Heart right ventricle (tissue), 16 donors: ENCODE measurements at regions not wholly inside any gene's neighbourhood (a gene's known extent, or its start where the extent isn't known, plus 50 kb on each side); places are given as distances from the start of the nearest gene placed in this dataset.
A peak's percentile ranks its signal among the peaks of the same experiment; 100 is the strongest.
"Not testable (repeated sequence)": the region's sequence is repeated elsewhere in the genome, so short reads cannot be mapped to it uniquely, and the experiment has no call there.

Experiments used
- ATAC-seq, 8 donors: fragments of 200-7000 bp; cut with Tn5 transposase; one replicate each; pipeline ENCODE4 v1.9.1; 2020; ENCODE audit warnings: mild to moderate bottlenecking in 8 of 8, moderate library complexity in 8 of 8, moderate number of reproducible peaks in 1 of 8
- DNase-seq, 2 donors: peaks; one replicate each; pipeline ENCODE4 v3.0.0-alpha.2; 2020
- H3K27ac ChIP-seq, 10 donors: fragments of 200-600 bp; sonication (generic) in 2 of 10; one replicate each; pipeline versions ENCODE4 v1.5.0 to v1.8.0; 2020 to 2022; ENCODE audit warnings: mild to moderate bottlenecking in 3 of 10
- H3K27me3 ChIP-seq, 7 donors: fragments of 200-600 bp; one replicate each; pipeline ENCODE4 v1.8.0; 2021 to 2022; ENCODE audit warnings: mild to moderate bottlenecking in 2 of 7
- H3K36me3 ChIP-seq, 9 donors: fragments of 200-600 bp; sonication (generic) in 1 of 9; one replicate each; pipeline versions ENCODE4 v1.5.0 to v1.8.0; 2020 to 2022; ENCODE audit warnings: mild to moderate bottlenecking in 2 of 9
- H3K4me1 ChIP-seq, 9 donors: fragments of 200-600 bp; sonication (generic) in 1 of 9; one replicate each; pipeline versions ENCODE4 v1.5.0 to v1.8.0; 2020 to 2022; ENCODE audit warnings: mild to moderate bottlenecking in 4 of 9
- H3K4me3 ChIP-seq, 10 donors: fragments of 200-600 bp; sonication (generic) in 2 of 10; one replicate each; pipeline versions ENCODE4 v1.5.0 to v1.8.0; 2020 to 2022; ENCODE audit warnings: mild to moderate bottlenecking in 7 of 10, moderate library complexity in 2 of 10
- H3K9me3 ChIP-seq, 11 donors: fragments of 200-600 bp in 10 of 11; sonication (generic) in 2 of 11; one replicate each; pipeline versions ENCODE4 v1.5.0 to v1.8.0; 2013 to 2022; ENCODE audit warnings: mild to moderate bottlenecking in 2 of 11, control low read depth in 1 of 11, moderate library complexity in 1 of 11
- whole genome bisulfite sequencing, 2 donors: extraction: QIAGEN DNeasy Blood & Tissue Kit; methylation state at CpG; one replicate each; pipeline ENCODE4 v1.1.7; 2013; ENCODE audit warnings: inconsistent platforms in 1 of 2; 5-methylcytosine and 5-hydroxymethylcytosine counted together
- intact Hi-C, 10 donors: fragments of 100-400 bp; cut with DNase I; formaldehyde crosslinking; loops; one replicate each; pipeline versions ENCODE4 v1.11.1 to v1.14.2; 2022
- TF ChIP-seq, protein P1 (sequence below), 9 donors: fragments of 200-600 bp; sonication (generic) in 2 of 9; IDR thresholded peaks; one replicate each; pipeline versions ENCODE4 v1.5.0 to v1.8.0; 2021 to 2022; ENCODE audit warnings: antibody characterized with exemption in 9 of 9, mild to moderate bottlenecking in 5 of 9, moderate library complexity in 1 of 9
- donor health status: Arrhythmogenic right ventricular cardiomyopathy.
- donor health status: ischemic (EF 13 %, LVEDD 7.1; RV severe dilation, severe dysfunction).
- donor health status: healthy with polysubstance abuse.
- donor health status: DM: no; HTN: yes; CAD: no.
- donor health status: DM: no; HTN: no; CAD: no.
- donor health status: ischemic (EF 25% LVEDD 6.9; RV normal size, moderate dysfunction).
- donor health status: ischemic (EF 25% LVEDD 5.7; RV mildly dilated, moderate dysfunction).
- donor health status: healthy.
- donor health status: DM: yes; HTN: yes; CAD: no.
- donor health status: Ischemic cardiomyopathy.
- donor health status: ischemic (EF 35%, LVEDD 5.7; RV mildly dilated, moderate dysfunction).
- donor health status: nonischemic (EF 11% LVEDD 7.7; RV severe dilation, severe dysfunction).
- donor health status: DM: yes; HTN: yes; CAD: no.
- donor health status: PGD.
- donor health status: ischemic (EF 29% LVEDD 5.4; RV normal size, mild dysfunction).
- donor health status: nonischemic (EF 23%, LVEDD 6.1; RV moderate dilation, normal function).

DNA sequence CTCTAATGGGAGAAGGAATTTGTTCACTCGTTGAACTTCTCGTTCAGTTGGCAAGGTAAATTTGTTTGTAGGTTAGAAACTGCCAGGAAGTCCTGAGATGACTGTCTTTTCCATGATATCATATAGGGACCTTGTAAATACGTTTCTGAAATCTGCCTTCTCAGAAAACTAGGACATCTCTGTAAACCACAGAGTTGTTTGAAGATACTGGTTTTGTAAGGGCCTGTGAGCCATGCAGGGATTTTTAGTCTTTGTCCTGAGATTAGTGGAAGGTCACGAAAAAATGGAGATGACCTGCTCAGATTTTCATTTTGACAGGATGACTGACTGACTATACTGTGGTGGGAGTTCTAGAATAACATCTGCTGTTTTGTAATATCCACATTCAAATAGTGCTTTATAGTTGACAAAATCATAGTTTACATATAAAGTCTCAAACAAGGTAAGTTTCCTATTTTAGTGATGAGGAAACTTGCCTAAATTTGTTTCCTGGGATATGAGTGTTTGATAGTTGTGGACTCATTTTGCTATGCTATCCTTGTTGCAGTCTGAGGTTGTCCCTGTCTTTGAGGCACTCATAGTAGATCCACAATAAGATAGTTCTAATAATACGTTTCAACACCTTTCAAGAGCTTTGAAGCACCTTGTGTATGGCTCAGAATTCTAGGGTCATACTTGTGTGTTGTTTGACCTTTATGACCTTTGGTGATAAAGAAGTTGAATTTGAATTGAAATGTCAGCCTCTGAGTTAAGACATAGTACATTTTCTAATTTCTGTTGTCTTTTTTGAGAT is 107.3 kb upstream of the PLGLB1 start:
- ATAC-seq, DNase-seq, intact Hi-C loops, H3K9me3 ChIP-seq, H3K4me1 ChIP-seq, H3K27ac ChIP-seq, H3K27me3 ChIP-seq, H3K36me3 ChIP-seq, H3K4me3 ChIP-seq: not testable (repeated sequence)
- WGBS, 2 donors, result 48 to 52% methylated on average over 3 of the region's 5 CpGs

DNA sequence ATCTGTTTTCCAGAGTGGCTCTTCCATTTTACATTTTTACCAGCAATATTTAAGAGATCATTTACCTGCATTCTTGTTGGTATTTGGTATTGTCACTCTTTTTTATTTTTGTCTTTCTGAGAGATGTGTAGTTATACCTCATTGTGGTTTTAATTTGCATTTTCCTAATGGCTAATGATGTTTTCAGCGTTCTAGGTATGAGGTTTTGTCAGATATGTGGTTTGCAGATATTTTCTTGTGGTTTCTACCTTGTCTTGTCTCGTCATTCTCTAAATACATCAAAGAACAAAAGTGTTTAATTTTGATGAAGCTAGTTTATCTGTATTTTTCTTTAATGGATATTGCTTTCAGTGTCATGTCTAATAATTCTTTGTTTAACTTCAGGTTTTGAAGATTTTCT is 110.9 kb upstream of the PLGLB1 start:
- H3K9me3 ChIP-seq, DNase-seq, H3K4me3 ChIP-seq, H3K27ac ChIP-seq, ATAC-seq, H3K27me3 ChIP-seq, intact Hi-C loops, H3K4me1 ChIP-seq, H3K36me3 ChIP-seq: not testable (repeated sequence)
- WGBS, 2 donors, result 61 to 100% methylated on average over 1 of the region's 2 CpGs

DNA sequence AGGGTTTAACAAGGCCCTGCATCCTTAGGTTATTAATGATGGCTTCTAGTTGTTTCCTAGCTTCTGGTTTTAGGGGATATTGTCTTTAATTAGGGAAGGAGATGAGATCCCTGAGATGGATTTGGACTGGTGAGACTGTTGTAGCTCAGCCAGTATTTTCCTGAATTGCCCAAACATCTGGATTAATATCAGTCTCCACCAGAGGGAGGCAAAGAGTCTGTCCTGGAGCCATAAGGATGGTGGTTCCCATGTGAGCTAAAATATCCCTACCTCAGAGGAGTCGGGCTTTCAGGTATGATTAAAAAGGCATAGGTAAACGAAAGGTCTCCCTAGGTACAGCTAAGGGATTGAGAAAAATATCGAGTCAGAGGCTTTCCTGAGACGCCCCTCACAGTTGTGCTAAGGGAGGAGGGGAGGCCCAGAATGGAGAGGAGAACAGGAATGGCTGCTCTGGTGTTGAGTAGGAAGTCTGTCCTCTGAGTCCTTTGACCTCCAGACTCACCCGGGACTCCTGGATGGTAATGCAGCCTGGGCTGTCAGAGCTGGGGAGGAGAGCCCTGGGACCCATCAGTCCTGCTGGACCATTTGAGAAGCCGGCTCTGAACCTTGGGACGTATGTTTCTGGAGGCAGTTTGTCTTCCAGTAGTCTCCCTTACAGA is 130.3 kb upstream of the PLGLB1 start:
- H3K4me3 ChIP-seq, H3K9me3 ChIP-seq, H3K27me3 ChIP-seq, H3K4me1 ChIP-seq, DNase-seq, H3K27ac ChIP-seq, H3K36me3 ChIP-seq, intact Hi-C loops: not testable (repeated sequence)
- no CpG with 5 or more reads among the region's 7 CpGs for WGBS, 2 donors
- ATAC-seq, result peak in 3 of 8 donors; percentile 42 to 47 (median 46)

DNA sequence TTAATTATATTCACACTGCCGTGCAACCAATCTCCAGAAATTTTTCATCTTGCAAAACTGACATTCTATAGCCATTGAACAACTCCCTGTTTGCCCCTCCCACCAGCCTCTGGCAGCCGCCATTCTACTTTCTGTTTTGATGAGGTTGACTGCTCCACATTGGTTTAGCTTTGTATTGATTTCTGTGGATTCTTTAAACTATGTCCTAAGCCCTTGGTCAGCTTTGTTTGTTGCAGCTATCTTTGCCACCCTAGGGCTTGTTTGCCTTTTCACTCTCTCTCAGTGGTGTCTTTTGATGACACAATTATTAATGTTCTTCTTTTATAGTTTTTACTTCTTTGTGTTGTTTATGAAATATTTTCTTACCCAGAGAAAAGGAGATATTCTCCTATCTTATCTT is 152.8 kb upstream of the PLGLB1 start:
- H3K4me3 ChIP-seq, H3K27me3 ChIP-seq, ATAC-seq, H3K4me1 ChIP-seq, intact Hi-C loops, DNase-seq, H3K27ac ChIP-seq, H3K36me3 ChIP-seq, H3K9me3 ChIP-seq: not testable (repeated sequence)
- WGBS, 2 donors, result 88 to 89% methylated on average over 2 of the region's 2 CpGs

DNA sequence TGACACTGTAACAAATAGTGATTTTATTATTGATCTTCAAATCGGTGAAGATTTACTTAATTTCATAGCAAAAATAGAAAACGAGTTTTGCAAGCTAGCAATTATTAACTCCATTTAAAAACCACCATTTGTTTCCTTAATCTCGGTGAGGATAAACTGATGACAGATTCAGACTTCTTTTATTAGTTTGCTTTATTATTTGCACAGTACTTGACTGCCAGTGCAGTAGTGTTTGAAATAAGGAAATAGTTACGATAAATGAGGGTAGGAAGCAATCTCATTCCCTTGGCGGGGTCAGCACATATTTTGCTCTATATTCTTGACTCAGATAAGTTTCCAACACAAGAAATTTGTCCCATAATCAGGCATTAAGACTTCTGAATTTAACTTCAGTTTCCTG is 161.7 kb upstream of the PLGLB1 start:
- H3K36me3 ChIP-seq, H3K4me1 ChIP-seq, ATAC-seq, DNase-seq, H3K27me3 ChIP-seq, H3K27ac ChIP-seq, H3K9me3 ChIP-seq, H3K4me3 ChIP-seq, intact Hi-C loops: not testable (repeated sequence)
- no CpG with 5 or more reads among the region's 5 CpGs for WGBS, 2 donors

DNA sequence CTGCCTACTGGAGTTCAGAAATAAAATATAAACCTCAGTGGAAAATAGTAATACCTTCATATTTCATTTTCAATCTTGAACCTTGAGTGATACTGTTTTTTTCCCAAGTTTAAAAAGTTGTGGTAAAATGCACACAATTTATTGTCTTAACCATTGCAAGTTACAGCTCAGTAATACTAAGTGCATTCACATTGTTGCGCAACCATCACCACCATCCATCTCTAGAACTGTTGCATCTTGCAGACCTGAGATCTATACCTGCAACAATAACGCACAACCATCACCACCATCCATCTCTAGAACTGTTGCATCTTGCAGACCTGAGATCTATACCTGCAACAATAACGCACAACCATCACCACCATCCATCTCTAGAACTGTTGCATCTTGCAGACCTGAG is 162.6 kb upstream of the PLGLB1 start:
- H3K36me3 ChIP-seq, H3K4me3 ChIP-seq, DNase-seq, intact Hi-C loops, ATAC-seq, H3K27ac ChIP-seq, H3K27me3 ChIP-seq, H3K4me1 ChIP-seq, H3K9me3 ChIP-seq: not testable (repeated sequence)
- WGBS, 2 donors, result 89 to 95% methylated on average over 2 of the region's 3 CpGs

DNA sequence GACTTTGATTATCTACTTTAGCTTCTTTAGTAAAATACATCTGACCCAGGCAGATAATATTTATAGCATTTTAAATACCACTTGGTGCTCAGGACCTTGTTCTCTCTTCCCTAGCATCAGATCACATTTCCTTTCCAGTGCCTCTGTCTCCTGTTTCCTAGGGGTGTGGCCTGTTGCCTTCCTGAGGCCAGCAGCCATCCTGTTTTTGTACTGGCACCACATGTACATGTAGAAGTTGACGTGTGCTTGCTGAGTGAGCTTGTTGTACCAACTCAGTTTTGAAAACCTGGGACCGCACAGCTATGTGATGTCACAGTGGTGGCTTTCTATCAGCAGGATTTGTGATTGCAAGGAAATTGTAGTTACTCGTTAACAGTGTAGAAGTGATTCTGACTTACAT is 167.6 kb upstream of the PLGLB1 start:
- WGBS, 2 donors, result 83% methylated on average over 1 of the region's 3 CpGs; no CpG with 5 or more reads in 1 of the 2 donors
- H3K27me3 ChIP-seq, H3K36me3 ChIP-seq, H3K27ac ChIP-seq, H3K9me3 ChIP-seq, H3K4me1 ChIP-seq, intact Hi-C loops, DNase-seq, H3K4me3 ChIP-seq: not testable (repeated sequence)
- peak in 3 of 8 donors; percentile 30 to 87 (median 54) for ATAC-seq

DNA sequence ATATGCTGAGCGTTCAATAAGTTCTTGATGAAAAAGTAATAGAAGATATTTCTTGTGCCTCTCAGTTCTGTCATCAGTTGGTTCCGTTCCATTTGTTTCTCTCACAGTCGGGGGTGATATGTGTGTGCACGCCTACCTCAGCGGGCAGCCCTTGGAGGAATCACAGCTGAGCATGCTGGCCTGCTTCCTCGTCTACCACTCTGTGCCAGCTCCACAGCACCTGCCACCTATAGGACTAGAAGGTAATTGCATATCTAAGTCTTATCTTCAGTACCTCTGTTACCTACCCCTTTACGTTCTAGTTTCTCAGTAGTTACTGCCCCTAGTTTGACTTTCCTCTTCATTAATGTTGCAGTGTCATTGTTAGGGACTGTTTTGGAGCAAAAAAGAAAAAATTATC is 171.7 kb upstream of the PLGLB1 start:
- intact Hi-C loops, H3K4me1 ChIP-seq: not testable (repeated sequence)
- ATAC-seq, result peak; percentile 55 to 91 (median 79)

DNA sequence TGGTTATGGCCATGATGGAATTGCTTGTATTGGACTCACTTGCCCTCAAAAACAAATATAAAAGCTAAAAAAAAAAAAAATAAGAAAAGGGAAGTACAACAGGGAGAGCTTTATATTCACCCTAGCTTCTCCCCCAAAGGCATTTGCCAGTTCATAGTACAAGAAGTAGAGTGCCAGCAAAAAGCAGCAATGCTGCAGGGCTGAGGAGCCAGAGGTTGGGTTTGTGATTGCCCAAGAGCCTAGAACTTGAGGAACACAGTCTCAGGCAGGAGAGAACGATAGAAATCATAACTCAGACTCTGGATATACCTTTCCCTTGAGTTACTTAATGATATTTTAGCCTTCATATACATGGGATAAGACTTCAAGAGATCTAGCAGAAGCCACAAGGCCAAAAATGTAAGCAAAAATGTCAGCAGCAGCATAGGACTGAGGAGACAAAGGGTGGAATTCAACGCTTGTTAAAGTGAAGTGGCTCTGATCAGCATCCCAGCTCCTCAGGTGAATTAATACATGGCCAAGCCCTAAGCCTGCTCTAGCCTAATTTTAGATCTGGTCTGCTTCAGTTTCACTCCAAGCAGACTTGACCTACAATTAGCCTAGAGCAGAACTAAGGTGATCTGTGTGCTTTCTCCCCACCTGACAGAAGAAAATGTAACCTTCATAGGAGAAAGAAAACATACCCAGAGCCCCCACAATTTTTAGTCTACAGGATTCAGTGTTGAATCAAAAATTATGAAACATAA is 172.8 kb upstream of the PLGLB1 start:
- H3K27me3 ChIP-seq, H3K4me1 ChIP-seq, H3K4me3 ChIP-seq, H3K9me3 ChIP-seq, intact Hi-C loops, H3K36me3 ChIP-seq, H3K27ac ChIP-seq, DNase-seq: not testable (repeated sequence)
- peak in 6 of 8 donors; percentile 29 to 72 (median 59) for ATAC-seq
- WGBS, 2 donors, result 65 to 88% methylated on average over 1 of the region's 2 CpGs

More for the DNA sequence above, 171.7 kb upstream of the PLGLB1 start:
- H3K4me3 ChIP-seq, H3K9me3 ChIP-seq, H3K27me3 ChIP-seq, H3K36me3 ChIP-seq, H3K27ac ChIP-seq, DNase-seq: not testable (repeated sequence)
- TF ChIP-seq, protein P1, sequence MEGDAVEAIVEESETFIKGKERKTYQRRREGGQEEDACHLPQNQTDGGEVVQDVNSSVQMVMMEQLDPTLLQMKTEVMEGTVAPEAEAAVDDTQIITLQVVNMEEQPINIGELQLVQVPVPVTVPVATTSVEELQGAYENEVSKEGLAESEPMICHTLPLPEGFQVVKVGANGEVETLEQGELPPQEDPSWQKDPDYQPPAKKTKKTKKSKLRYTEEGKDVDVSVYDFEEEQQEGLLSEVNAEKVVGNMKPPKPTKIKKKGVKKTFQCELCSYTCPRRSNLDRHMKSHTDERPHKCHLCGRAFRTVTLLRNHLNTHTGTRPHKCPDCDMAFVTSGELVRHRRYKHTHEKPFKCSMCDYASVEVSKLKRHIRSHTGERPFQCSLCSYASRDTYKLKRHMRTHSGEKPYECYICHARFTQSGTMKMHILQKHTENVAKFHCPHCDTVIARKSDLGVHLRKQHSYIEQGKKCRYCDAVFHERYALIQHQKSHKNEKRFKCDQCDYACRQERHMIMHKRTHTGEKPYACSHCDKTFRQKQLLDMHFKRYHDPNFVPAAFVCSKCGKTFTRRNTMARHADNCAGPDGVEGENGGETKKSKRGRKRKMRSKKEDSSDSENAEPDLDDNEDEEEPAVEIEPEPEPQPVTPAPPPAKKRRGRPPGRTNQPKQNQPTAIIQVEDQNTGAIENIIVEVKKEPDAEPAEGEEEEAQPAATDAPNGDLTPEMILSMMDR (IDR thresholded peaks at IDR 0.05), result peak in 4 of 9 donors; percentile 6 to 21 (median 14)
- WGBS, 2 donors, result 9 to 31% methylated on average over 1 to 2 of the region's 7 CpGs
